HG02943 (cell line): ENCODE measurements at regions not wholly inside any gene's neighbourhood (a gene's known extent, or its start where the extent isn't known, plus 50 kb on each side); places are given as distances from the start of the nearest gene placed in this dataset.
"Not testable (repeated sequence)": the region's sequence is repeated elsewhere in the genome, so short reads cannot be mapped to it uniquely, and the experiment has no call there.

ENCODE experiments used
- ATAC-seq: cut with Tn5 transposase; IDR thresholded peaks from one replicate; pipeline ENCODE4 v1.9.1; 2021; ENCODE audit warnings: mild to moderate bottlenecking, low read depth, moderate library complexity; ENCODE audit not compliant: unreplicated experiment

GRCh38 chr13:106108346-106108745 lies 427.1 kb downstream of the EFNB2 start:
- ATAC-seq: no peak

GRCh38 chr13:106107061-106107460 lies 428.4 kb downstream of the EFNB2 start:
- no peak for ATAC-seq

GRCh38 chr13:106105153-106105552 lies 430.3 kb downstream of the EFNB2 start:
- no peak for ATAC-seq

GRCh38 chr13:106104281-106104901 lies 431.1 kb downstream of the EFNB2 start:
- no peak for ATAC-seq

- no peak for ATAC-seq
These were observed 431.7 kb downstream of the EFNB2 start for GRCh38 chr13:106103779-106104178.

- ATAC-seq: no peak
These were observed 432.7 kb downstream of the EFNB2 start for GRCh38 chr13:106102786-106103185.

- ATAC-seq: no peak
These were observed 434.3 kb downstream of the EFNB2 start for GRCh38 chr13:106101201-106101600.

GRCh38 chr13:106100171-106100919 lies 435.1 kb downstream of the EFNB2 start:
- ATAC-seq: no peak

GRCh38 chr13:106099765-106100164 lies 435.7 kb downstream of the EFNB2 start:
- ATAC-seq: no peak

- no peak for ATAC-seq
These were observed 436.7 kb downstream of the EFNB2 start for GRCh38 chr13:106098778-106099177.

GRCh38 chr13:106096661-106097092 lies 438.8 kb downstream of the EFNB2 start:
- no peak for ATAC-seq

GRCh38 chr13:106095919-106096318 lies 439.5 kb downstream of the EFNB2 start:
- ATAC-seq: no peak

GRCh38 chr13:106095406-106095805 lies 440.1 kb downstream of the EFNB2 start:
- ATAC-seq: no peak

- no peak for ATAC-seq
These were observed 445.5 kb downstream of the EFNB2 start for GRCh38 chr13:106090001-106090400.

GRCh38 chr13:106089261-106089980 lies 446.0 kb downstream of the EFNB2 start:
- no peak for ATAC-seq

- ATAC-seq: no peak
These were observed 447.4 kb downstream of the EFNB2 start for GRCh38 chr13:106088085-106088484.

GRCh38 chr13:106087201-106087600 lies 448.3 kb downstream of the EFNB2 start:
- no peak for ATAC-seq

- no peak for ATAC-seq
These were observed 451.7 kb downstream of the EFNB2 start for GRCh38 chr13:106083620-106084350.

- ATAC-seq: not testable (repeated sequence)
These were observed 454.2 kb downstream of the EFNB2 start for GRCh38 chr13:106081221-106081620.

GRCh38 chr13:106078191-106078590 lies 457.3 kb downstream of the EFNB2 start:
- ATAC-seq: no peak

GRCh38 chr13:106077017-106077416 lies 458.4 kb downstream of the EFNB2 start:
- no peak for ATAC-seq
